SK-N-SH treated with all-trans-retinoic acid at 6 μM for 48 hours (cell line): ENCODE measurements at regions not wholly inside any gene's neighbourhood (a gene's known extent, or its start where the extent isn't known, plus 50 kb on each side); places are given as distances from the start of the nearest gene placed in this dataset.

Experiments used
- ATAC-seq: fragments of 200-7000 bp; cut with Tn5 transposase; 3 replicates; pipeline ENCODE4 v1.9.1; 2020; ENCODE audit warnings: mild to moderate bottlenecking, moderate library complexity
- ARNTL ChIP-seq: fragments of 450-650 bp; formaldehyde crosslinking; IDR thresholded peaks from 2 replicates; pipeline ENCODE4 v1.5.0; 2020; ENCODE audit warnings: low read depth, mild to moderate bottlenecking, moderate library complexity, borderline replicate concordance
- BACH2 ChIP-seq: fragments of 250-450 bp; sonication (Bioruptor Pico); IDR thresholded peaks from 2 replicates; pipeline ENCODE4 v1.9.0; 2021; ENCODE audit warnings: mild to moderate bottlenecking, borderline replicate concordance
- CSDC2 ChIP-seq: fragments of 250-450 bp; sonication (Bioruptor Pico); IDR thresholded peaks from 2 replicates; pipeline ENCODE4 v1.5.0; 2020; ENCODE audit warnings: mild to moderate bottlenecking, moderate library complexity
- ESRRG ChIP-seq: fragments of 250-450 bp; sonication (Bioruptor Pico); IDR thresholded peaks from 2 replicates; pipeline ENCODE4 v1.6.1; 2021; ENCODE audit warnings: mild to moderate bottlenecking
- GLIS3 ChIP-seq: fragments of 250-450 bp; sonication (Bioruptor Pico); IDR thresholded peaks from 2 replicates; pipeline ENCODE4 v1.5.0; 2020; ENCODE audit warnings: mild to moderate bottlenecking, moderate library complexity
- ISL1 ChIP-seq: fragments of 250-450 bp; sonication (Bioruptor Pico); IDR thresholded peaks from 2 replicates; pipeline ENCODE4 v2.1.2; 2022; ENCODE audit warnings: mild to moderate bottlenecking, moderate library complexity
- OSR1 ChIP-seq: fragments of 250-450 bp; sonication (Bioruptor Pico); IDR thresholded peaks from 2 replicates; pipeline ENCODE4 v1.8.0; 2022; ENCODE audit warnings: moderate library complexity, mild to moderate bottlenecking, inconsistent platforms
- PPARA ChIP-seq: fragments of 250-450 bp; sonication (Bioruptor Pico); IDR thresholded peaks from 2 replicates; pipeline ENCODE4 v1.5.0; 2020; ENCODE audit warnings: mild to moderate bottlenecking, borderline replicate concordance
- SNAI2 ChIP-seq: fragments of 250-450 bp; sonication (Bioruptor Pico); IDR thresholded peaks from 2 replicates; pipeline ENCODE4 v1.5.0; 2020; ENCODE audit warnings: mild to moderate bottlenecking, moderate library complexity
- TCF4 ChIP-seq: fragments of 250-450 bp; sonication (Bioruptor Pico); IDR thresholded peaks from 2 replicates; pipeline ENCODE4 v1.8.0; 2021; ENCODE audit warnings: mild to moderate bottlenecking, moderate library complexity, borderline replicate concordance
- TOX ChIP-seq: fragments of 250-450 bp; sonication (Bioruptor Pico); IDR thresholded peaks from 2 replicates; pipeline ENCODE4 v1.8.0; 2021; ENCODE audit warnings: mild to moderate bottlenecking, moderate library complexity, borderline replicate concordance
- ZC3H10 ChIP-seq: fragments of 250-450 bp; sonication (Bioruptor Pico); IDR thresholded peaks from 2 replicates; pipeline ENCODE4 v1.5.1; 2021; ENCODE audit warnings: mild to moderate bottlenecking, moderate library complexity
- ZFP3 ChIP-seq: fragments of 250-450 bp; sonication (Bioruptor Pico); IDR thresholded peaks from 2 replicates; pipeline ENCODE4 v1.5.0; 2020; ENCODE audit warnings: mild to moderate bottlenecking, moderate library complexity
- ZFP30 ChIP-seq: fragments of 450-650 bp; formaldehyde crosslinking; IDR thresholded peaks from 2 replicates; pipeline ENCODE4 v1.5.0; 2022; ENCODE audit warnings: mild to moderate bottlenecking, moderate library complexity
- ZNF565 ChIP-seq: fragments of 450-650 bp; formaldehyde crosslinking; conservative IDR thresholded peaks from 2 replicates; pipeline ENCODE4 v1.5.0; 2020; ENCODE audit warnings: low read depth, mild to moderate bottlenecking, moderate library complexity
- ZNF70 ChIP-seq: fragments of 450-650 bp; formaldehyde crosslinking; IDR thresholded peaks from 2 replicates; pipeline ENCODE4 v1.5.0; 2020; ENCODE audit warnings: mild to moderate bottlenecking, moderate library complexity
- ZNF8 ChIP-seq: fragments of 450-650 bp; formaldehyde crosslinking; IDR thresholded peaks from 2 replicates; pipeline ENCODE4 v1.5.0; 2020; ENCODE audit warnings: mild to moderate bottlenecking, moderate library complexity
- TF ChIP-seq, protein P1 (sequence below): fragments of 250-450 bp; sonication (Bioruptor Pico); IDR thresholded peaks from 2 replicates; pipeline ENCODE4 v1.5.1; 2020; ENCODE audit warnings: low read depth, mild to moderate bottlenecking, moderate library complexity
- TF ChIP-seq, protein P2 (sequence below): fragments of 250-450 bp; sonication (Bioruptor Pico); IDR thresholded peaks from 2 replicates; pipeline ENCODE4 v1.8.0; 2021; ENCODE audit warnings: low read depth, mild to moderate bottlenecking, moderate library complexity, borderline replicate concordance
- TF ChIP-seq, protein P3 (sequence below): fragments of 250-450 bp; sonication (Bioruptor Pico); IDR thresholded peaks from 2 replicates; pipeline ENCODE4 v1.5.0; 2020; ENCODE audit warnings: mild to moderate bottlenecking, moderate library complexity
- TF ChIP-seq, protein P4 (sequence below): fragments of 250-450 bp; sonication (Bioruptor Pico); IDR thresholded peaks from 2 replicates; pipeline ENCODE4 v1.8.0; 2020; ENCODE audit warnings: mild to moderate bottlenecking, moderate library complexity, borderline replicate concordance

DNA sequence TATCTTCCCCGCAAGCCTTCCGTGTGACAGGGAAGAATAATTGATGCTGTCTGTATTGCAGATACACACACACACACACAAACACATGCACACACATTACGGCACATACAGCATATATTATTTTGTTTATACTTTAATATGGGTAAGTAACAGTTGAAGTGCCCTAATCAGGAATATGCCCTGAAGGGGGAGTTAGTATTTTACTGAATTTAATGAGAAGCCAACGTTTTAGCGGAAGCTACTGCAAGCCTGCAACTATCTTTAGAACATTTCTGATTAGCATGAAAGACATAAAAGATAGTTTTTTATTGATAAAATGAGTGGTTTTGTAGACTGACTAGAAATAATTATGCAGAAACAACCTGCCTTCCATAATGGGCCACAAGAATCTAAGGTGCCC, 296.6 kb upstream of the SLCO3A1 start:
- ATAC-seq = no peak
- no peak for TF ChIP-seq ARNTL
- TF ChIP-seq ZC3H10 (CRISPR knock-in tag) = no peak
- no peak for TF ChIP-seq ZFP3
- TF ChIP-seq, protein P1, sequence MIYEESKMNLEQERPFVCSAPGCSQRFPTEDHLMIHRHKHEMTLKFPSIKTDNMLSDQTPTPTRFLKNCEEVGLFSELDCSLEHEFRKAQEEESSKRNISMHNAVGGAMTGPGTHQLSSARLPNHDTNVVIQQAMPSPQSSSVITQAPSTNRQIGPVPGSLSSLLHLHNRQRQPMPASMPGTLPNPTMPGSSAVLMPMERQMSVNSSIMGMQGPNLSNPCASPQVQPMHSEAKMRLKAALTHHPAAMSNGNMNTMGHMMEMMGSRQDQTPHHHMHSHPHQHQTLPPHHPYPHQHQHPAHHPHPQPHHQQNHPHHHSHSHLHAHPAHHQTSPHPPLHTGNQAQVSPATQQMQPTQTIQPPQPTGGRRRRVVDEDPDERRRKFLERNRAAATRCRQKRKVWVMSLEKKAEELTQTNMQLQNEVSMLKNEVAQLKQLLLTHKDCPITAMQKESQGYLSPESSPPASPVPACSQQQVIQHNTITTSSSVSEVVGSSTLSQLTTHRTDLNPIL (CRISPR knock-in tag) = no peak
- no peak for TF ChIP-seq ZFP30
- TF ChIP-seq, protein P2, sequence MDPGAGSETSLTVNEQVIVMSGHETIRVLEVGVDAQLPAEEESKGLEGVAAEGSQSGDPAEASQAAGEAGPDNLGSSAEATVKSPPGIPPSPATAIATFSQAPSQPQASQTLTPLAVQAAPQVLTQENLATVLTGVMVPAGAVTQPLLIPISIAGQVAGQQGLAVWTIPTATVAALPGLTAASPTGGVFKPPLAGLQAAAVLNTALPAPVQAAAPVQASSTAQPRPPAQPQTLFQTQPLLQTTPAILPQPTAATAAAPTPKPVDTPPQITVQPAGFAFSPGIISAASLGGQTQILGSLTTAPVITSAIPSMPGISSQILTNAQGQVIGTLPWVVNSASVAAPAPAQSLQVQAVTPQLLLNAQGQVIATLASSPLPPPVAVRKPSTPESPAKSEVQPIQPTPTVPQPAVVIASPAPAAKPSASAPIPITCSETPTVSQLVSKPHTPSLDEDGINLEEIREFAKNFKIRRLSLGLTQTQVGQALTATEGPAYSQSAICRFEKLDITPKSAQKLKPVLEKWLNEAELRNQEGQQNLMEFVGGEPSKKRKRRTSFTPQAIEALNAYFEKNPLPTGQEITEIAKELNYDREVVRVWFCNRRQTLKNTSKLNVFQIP = no peak
- TF ChIP-seq ZNF565 (CRISPR knock-in tag) = no peak
- TF ChIP-seq, protein P3, sequence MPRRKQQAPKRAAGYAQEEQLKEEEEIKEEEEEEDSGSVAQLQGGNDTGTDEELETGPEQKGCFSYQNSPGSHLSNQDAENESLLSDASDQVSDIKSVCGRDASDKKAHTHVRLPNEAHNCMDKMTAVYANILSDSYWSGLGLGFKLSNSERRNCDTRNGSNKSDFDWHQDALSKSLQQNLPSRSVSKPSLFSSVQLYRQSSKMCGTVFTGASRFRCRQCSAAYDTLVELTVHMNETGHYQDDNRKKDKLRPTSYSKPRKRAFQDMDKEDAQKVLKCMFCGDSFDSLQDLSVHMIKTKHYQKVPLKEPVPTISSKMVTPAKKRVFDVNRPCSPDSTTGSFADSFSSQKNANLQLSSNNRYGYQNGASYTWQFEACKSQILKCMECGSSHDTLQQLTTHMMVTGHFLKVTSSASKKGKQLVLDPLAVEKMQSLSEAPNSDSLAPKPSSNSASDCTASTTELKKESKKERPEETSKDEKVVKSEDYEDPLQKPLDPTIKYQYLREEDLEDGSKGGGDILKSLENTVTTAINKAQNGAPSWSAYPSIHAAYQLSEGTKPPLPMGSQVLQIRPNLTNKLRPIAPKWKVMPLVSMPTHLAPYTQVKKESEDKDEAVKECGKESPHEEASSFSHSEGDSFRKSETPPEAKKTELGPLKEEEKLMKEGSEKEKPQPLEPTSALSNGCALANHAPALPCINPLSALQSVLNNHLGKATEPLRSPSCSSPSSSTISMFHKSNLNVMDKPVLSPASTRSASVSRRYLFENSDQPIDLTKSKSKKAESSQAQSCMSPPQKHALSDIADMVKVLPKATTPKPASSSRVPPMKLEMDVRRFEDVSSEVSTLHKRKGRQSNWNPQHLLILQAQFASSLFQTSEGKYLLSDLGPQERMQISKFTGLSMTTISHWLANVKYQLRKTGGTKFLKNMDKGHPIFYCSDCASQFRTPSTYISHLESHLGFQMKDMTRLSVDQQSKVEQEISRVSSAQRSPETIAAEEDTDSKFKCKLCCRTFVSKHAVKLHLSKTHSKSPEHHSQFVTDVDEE (CRISPR knock-in tag) = no peak
- TF ChIP-seq CSDC2 = no peak
- no peak for TF ChIP-seq BACH2 (CRISPR knock-in tag)
- no peak for TF ChIP-seq ZNF70 (CRISPR knock-in tag)
- TF ChIP-seq ESRRG = no peak
- TF ChIP-seq SNAI2 (CRISPR knock-in tag) = no peak
- no peak for TF ChIP-seq ISL1 (CRISPR knock-in tag)

DNA sequence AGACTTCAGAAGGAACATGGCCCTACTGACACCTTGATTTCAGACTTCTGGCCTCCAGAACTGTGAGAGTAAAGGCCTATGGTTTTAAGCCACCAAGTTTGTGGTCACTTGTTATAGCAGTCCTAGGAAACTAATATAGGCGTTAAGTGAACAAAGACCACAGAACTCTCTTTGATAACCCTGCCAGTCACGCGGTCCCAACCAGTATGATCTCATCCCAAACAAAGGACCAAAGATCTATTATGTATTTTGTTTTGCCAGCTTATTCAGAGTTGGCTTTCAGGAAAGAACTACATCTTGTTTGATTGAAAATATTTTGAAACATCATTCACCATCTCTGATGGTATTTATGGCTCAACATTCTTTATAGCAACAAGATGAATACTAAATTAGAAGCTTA, 294.4 kb upstream of the SLCO3A1 start:
- no peak for ATAC-seq
- TF ChIP-seq ZNF70 (CRISPR knock-in tag) (no peak), TOX (CRISPR knock-in tag) (no peak)
- TF ChIP-seq, protein P3 (CRISPR knock-in tag) = no peak

DNA sequence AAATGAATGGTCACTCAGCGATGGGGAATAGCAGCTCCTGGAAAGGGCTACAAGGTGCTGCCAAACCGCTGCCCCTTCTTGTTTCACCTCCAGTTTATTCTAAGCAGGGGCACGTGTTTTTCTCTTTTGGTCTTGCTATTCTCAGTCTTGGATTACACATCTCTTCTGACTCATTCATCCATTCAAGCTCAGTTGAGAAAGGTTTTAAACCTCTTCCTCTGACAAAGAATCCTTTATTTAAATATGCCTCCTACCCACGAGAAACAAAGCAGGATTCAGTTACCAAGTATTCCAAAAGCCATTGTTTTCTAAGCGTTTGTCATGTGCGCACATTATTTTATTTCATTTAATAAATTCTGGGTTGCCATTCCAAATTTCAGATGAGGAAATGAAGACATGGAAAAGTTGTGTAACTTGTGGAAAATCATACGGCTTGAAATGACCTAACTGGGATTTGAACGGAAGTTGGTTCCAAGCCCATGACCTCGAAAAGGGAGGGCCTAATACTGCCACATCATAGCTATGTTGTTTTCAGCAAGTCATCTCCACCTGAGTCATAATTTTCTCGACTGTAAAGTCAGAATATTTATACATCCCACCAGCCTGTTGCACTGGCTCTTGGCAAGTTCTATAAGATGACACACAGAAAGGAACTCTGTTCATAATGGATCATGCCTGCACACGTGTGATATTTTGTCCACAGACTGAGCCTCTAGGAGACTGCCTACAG, 292.0 kb upstream of the SLCO3A1 start:
- ATAC-seq = peak; percentile 83
- no peak for TF ChIP-seq ARNTL
- no peak for TF ChIP-seq CSDC2
- no peak for TF ChIP-seq OSR1 (CRISPR knock-in tag)
- TF ChIP-seq, protein P3 (CRISPR knock-in tag) = no peak
- no peak for TF ChIP-seq ZFP3
- no peak for TF ChIP-seq GLIS3 (CRISPR knock-in tag)
- no peak for TF ChIP-seq ZFP30
- TF ChIP-seq PPARA (CRISPR knock-in tag) = no peak
- no peak for TF ChIP-seq ZC3H10 (CRISPR knock-in tag)
- TF ChIP-seq ZNF8 (CRISPR knock-in tag) = no peak
- TF ChIP-seq BACH2 (CRISPR knock-in tag) = no peak
- TF ChIP-seq TCF4 = no peak
- no peak for TF ChIP-seq ESRRG
- TF ChIP-seq, protein P4, sequence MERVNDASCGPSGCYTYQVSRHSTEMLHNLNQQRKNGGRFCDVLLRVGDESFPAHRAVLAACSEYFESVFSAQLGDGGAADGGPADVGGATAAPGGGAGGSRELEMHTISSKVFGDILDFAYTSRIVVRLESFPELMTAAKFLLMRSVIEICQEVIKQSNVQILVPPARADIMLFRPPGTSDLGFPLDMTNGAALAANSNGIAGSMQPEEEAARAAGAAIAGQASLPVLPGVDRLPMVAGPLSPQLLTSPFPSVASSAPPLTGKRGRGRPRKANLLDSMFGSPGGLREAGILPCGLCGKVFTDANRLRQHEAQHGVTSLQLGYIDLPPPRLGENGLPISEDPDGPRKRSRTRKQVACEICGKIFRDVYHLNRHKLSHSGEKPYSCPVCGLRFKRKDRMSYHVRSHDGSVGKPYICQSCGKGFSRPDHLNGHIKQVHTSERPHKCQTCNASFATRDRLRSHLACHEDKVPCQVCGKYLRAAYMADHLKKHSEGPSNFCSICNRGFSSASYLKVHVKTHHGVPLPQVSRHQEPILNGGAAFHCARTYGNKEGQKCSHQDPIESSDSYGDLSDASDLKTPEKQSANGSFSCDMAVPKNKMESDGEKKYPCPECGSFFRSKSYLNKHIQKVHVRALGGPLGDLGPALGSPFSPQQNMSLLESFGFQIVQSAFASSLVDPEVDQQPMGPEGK (CRISPR knock-in tag) = no peak
- no peak for TF ChIP-seq SNAI2 (CRISPR knock-in tag)
- TF ChIP-seq, all 23 proteins: peak for 0
